ENCODE measurements at regions not wholly inside any gene's neighbourhood (a gene's known extent, or its start where the extent isn't known, plus 50 kb on each side); places are given as distances from the start of the nearest gene placed in this dataset.

DNA sequence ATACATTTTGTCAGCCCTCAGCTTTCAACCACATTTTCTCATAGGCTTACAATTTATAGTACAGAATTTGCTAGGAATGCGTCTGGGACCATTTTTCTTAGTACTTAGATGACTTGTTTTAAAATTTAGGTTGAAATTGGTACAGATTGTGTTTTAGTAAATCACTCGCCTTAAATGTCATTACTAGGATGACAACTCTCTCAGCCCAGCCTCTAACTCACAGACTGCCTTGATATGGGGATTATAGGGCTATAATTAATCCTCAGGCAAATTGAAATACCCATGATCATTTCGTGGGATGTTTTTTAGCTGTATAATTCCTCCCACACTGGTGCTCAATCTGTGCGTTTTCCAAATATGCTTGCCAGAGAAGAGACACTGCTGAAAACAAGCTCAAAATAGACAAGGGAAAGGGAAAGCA lies 299.7 kb upstream of the AKR1E2 start:
- TF ChIP-seq, protein P1, sequence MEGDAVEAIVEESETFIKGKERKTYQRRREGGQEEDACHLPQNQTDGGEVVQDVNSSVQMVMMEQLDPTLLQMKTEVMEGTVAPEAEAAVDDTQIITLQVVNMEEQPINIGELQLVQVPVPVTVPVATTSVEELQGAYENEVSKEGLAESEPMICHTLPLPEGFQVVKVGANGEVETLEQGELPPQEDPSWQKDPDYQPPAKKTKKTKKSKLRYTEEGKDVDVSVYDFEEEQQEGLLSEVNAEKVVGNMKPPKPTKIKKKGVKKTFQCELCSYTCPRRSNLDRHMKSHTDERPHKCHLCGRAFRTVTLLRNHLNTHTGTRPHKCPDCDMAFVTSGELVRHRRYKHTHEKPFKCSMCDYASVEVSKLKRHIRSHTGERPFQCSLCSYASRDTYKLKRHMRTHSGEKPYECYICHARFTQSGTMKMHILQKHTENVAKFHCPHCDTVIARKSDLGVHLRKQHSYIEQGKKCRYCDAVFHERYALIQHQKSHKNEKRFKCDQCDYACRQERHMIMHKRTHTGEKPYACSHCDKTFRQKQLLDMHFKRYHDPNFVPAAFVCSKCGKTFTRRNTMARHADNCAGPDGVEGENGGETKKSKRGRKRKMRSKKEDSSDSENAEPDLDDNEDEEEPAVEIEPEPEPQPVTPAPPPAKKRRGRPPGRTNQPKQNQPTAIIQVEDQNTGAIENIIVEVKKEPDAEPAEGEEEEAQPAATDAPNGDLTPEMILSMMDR (IDR thresholded peaks at IDR 0.05; ENCODE audit: insufficient read depth, low read length): no peak
- TF ChIP-seq GABPA (IDR thresholded peaks at IDR 0.05; ENCODE audit: low read depth) (no peak), POLR2AphosphoS5 (IDR thresholded peaks at IDR 0.05; ENCODE audit: low read depth) (no peak)
- TF ChIP-seq, protein P2, sequence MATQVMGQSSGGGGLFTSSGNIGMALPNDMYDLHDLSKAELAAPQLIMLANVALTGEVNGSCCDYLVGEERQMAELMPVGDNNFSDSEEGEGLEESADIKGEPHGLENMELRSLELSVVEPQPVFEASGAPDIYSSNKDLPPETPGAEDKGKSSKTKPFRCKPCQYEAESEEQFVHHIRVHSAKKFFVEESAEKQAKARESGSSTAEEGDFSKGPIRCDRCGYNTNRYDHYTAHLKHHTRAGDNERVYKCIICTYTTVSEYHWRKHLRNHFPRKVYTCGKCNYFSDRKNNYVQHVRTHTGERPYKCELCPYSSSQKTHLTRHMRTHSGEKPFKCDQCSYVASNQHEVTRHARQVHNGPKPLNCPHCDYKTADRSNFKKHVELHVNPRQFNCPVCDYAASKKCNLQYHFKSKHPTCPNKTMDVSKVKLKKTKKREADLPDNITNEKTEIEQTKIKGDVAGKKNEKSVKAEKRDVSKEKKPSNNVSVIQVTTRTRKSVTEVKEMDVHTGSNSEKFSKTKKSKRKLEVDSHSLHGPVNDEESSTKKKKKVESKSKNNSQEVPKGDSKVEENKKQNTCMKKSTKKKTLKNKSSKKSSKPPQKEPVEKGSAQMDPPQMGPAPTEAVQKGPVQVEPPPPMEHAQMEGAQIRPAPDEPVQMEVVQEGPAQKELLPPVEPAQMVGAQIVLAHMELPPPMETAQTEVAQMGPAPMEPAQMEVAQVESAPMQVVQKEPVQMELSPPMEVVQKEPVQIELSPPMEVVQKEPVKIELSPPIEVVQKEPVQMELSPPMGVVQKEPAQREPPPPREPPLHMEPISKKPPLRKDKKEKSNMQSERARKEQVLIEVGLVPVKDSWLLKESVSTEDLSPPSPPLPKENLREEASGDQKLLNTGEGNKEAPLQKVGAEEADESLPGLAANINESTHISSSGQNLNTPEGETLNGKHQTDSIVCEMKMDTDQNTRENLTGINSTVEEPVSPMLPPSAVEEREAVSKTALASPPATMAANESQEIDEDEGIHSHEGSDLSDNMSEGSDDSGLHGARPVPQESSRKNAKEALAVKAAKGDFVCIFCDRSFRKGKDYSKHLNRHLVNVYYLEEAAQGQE (IDR thresholded peaks at IDR 0.05; ENCODE audit: insufficient replicate concordance, low read depth): no peak
